Fibroblast of pulmonary artery (primary cell): ENCODE measurements at regions not wholly inside any gene's neighbourhood (a gene's known extent, or its start where the extent isn't known, plus 50 kb on each side); places are given as distances from the start of the nearest gene placed in this dataset.

Experiments used
- DNase-seq: peaks from one replicate; pipeline ENCODE4 v3.0.0-alpha.2; 2010; ENCODE audit warnings: low read depth
- H3K4me3 ChIP-seq: replicated peaks from 2 replicates; pipeline ENCODE4 v1.5.1; 2011; ENCODE audit warnings: low read depth, mild to moderate bottlenecking, control low read depth, low read length, moderate library complexity
- TF ChIP-seq, protein P1 (sequence below): IDR thresholded peaks from 2 replicates; pipeline ENCODE4 v1.5.1; 2011; ENCODE audit warnings: mild to moderate bottlenecking, control low read depth, low read length, inconsistent platforms; ENCODE audit errors: missing control alignments

- DNase-seq, result no peak
- TF ChIP-seq, protein P1, sequence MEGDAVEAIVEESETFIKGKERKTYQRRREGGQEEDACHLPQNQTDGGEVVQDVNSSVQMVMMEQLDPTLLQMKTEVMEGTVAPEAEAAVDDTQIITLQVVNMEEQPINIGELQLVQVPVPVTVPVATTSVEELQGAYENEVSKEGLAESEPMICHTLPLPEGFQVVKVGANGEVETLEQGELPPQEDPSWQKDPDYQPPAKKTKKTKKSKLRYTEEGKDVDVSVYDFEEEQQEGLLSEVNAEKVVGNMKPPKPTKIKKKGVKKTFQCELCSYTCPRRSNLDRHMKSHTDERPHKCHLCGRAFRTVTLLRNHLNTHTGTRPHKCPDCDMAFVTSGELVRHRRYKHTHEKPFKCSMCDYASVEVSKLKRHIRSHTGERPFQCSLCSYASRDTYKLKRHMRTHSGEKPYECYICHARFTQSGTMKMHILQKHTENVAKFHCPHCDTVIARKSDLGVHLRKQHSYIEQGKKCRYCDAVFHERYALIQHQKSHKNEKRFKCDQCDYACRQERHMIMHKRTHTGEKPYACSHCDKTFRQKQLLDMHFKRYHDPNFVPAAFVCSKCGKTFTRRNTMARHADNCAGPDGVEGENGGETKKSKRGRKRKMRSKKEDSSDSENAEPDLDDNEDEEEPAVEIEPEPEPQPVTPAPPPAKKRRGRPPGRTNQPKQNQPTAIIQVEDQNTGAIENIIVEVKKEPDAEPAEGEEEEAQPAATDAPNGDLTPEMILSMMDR, result no peak
- no peak overlapping the region for H3K4me3 ChIP-seq
These were observed 141.3 kb upstream of the NFIB start for GRCh38 chr9:14455243-14455642.

GRCh38 chr9:14453286-14453685, 139.3 kb upstream of the NFIB start:
- no peak overlapping the region for H3K4me3 ChIP-seq
- TF ChIP-seq, protein P1, result no peak
- no peak for DNase-seq

GRCh38 chr9:14452539-14452938, 138.6 kb upstream of the NFIB start:
- no peak overlapping the region for H3K4me3 ChIP-seq
- TF ChIP-seq, protein P1, result no peak
- no peak for DNase-seq

DNA sequence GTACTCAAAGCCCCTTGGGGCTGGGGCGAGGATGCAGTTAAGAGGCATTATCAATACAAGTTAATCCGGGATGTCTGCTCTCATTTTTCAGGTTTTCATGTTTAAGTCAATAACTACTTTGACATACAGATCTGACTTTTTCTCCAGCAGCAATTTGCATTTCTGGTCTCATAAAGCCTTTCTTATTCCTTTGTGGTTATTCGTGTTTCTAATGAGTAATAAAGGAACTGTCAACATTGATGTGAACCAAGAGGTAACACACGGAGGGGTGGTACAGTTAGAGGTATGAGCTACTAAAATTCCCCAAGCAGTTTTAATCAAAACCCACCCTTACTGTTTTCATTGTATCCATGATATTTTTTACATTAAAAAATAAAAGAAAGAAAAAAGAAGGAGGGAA, 138.0 kb upstream of the NFIB start:
- DNase-seq, result no peak
- TF ChIP-seq, protein P1, result no peak
- no peak overlapping the region for H3K4me3 ChIP-seq

GRCh38 chr9:14447103-14447502, 133.2 kb upstream of the NFIB start:
- no peak for DNase-seq
- no peak overlapping the region for H3K4me3 ChIP-seq
- TF ChIP-seq, protein P1, result no peak

- H3K4me3 ChIP-seq, result no peak overlapping the region
- DNase-seq, result no peak
- TF ChIP-seq, protein P1, result no peak
These were observed 132.0 kb upstream of the NFIB start for GRCh38 chr9:14445946-14446345.

- TF ChIP-seq, protein P1, result no peak
- no peak for DNase-seq
These were observed 129.0 kb upstream of the NFIB start for GRCh38 chr9:14442956-14443355.

More at GRCh38 chr9:14442956-14443355, 129.0 kb upstream of the NFIB start:
- H3K4me3 ChIP-seq, result no peak overlapping the region
